ENCODE measurements at regions not wholly inside any gene's neighbourhood (a gene's known extent, or its start where the extent isn't known, plus 50 kb on each side); places are given as distances from the start of the nearest gene placed in this dataset.

GRCh38 chr12:90611048-90611447, 343.9 kb downstream of the CCER1 start:
- Histone ChIP-seq H3K27ac (no peak overlapping the region), H3K9me3 (no peaks in the 10 kb centered on the region), H3K4me3 (no peak overlapping the region), H3K4me1 (no peaks in the 10 kb centered on the region), H3K27me3 (no peaks in the 10 kb centered on the region), H3K36me3 (no peaks in the 10 kb centered on the region)
- no peak for DNase-seq
- intact Hi-C loops (cut with DNase I) = no loop called here
- no peak for TF ChIP-seq POLR2AphosphoS5 (IDR thresholded peaks at IDR 0.05)
- no peak for TF ChIP-seq POLR2A (IDR thresholded peaks at IDR 0.05)
- TF ChIP-seq CTCF (IDR thresholded peaks at IDR 0.05) = no peak
- TF ChIP-seq EP300 (IDR thresholded peaks at IDR 0.05) = no peak
- WGBS, 2 donors = 54 to 58% methylated on average over 3 of the region's 3 CpGs

GRCh38 chr12:90593596-90594295, 361.2 kb downstream of the CCER1 start:
- TF ChIP-seq CTCF (IDR thresholded peaks at IDR 0.05) (no peak), EP300 (IDR thresholded peaks at IDR 0.05) (no peak), POLR2A (IDR thresholded peaks at IDR 0.05) (no peak), POLR2AphosphoS5 (IDR thresholded peaks at IDR 0.05) (no peak)
- Histone ChIP-seq H3K4me1 (no peaks in the 10 kb centered on the region), H3K36me3 (no peaks in the 10 kb centered on the region), H3K9me3 (no peaks in the 10 kb centered on the region), H3K4me3 (no peak overlapping the region), H3K27ac (no peak overlapping the region), H3K27me3 (no peaks in the 10 kb centered on the region)
- 86 to 91% methylated on average over 2 of the region's 2 CpGs for WGBS, 2 donors
- intact Hi-C loops (cut with DNase I) = no loop called here
- DNase-seq = no peak

- 92 to 93% methylated on average over 1 of the region's 1 CpG for WGBS, 2 donors
- Histone ChIP-seq H3K27me3 (no peaks in the 10 kb centered on the region), H3K9me3 (no peaks in the 10 kb centered on the region), H3K27ac (no peak overlapping the region), H3K4me1 (no peaks in the 10 kb centered on the region), H3K4me3 (no peak overlapping the region), H3K36me3 (no peaks in the 10 kb centered on the region)
- intact Hi-C loops (cut with DNase I) = no loop called here
- TF ChIP-seq POLR2A (IDR thresholded peaks at IDR 0.05) = no peak
- TF ChIP-seq EP300 (IDR thresholded peaks at IDR 0.05) = no peak
- no peak for DNase-seq
These were observed 365.0 kb downstream of the CCER1 start for GRCh38 chr12:90589956-90590355.

GRCh38 chr12:90585640-90586304, 369.2 kb downstream of the CCER1 start:
- no peak overlapping the region for H3K27ac ChIP-seq

More at GRCh38 chr12:90585640-90586304, 369.2 kb downstream of the CCER1 start:
- intact Hi-C loops (cut with DNase I) = no loop called here
- Histone ChIP-seq H3K4me3 (no peak overlapping the region), H3K36me3 (no peaks in the 10 kb centered on the region), H3K9me3 (no peaks in the 10 kb centered on the region), H3K4me1 (no peaks in the 10 kb centered on the region), H3K27me3 (no peaks in the 10 kb centered on the region)
- TF ChIP-seq CTCF (IDR thresholded peaks at IDR 0.05) (no peak), POLR2A (IDR thresholded peaks at IDR 0.05) (no peak), POLR2AphosphoS5 (IDR thresholded peaks at IDR 0.05) (no peak), EP300 (IDR thresholded peaks at IDR 0.05) (no peak)
- WGBS, 2 donors = 81 to 87% methylated on average over 3 of the region's 3 CpGs
- DNase-seq = no peak

Measured in sigmoid colon (tissue), 6 donors.